ENCODE measurements at regions not wholly inside any gene's neighbourhood (a gene's known extent, or its start where the extent isn't known, plus 50 kb on each side); places are given as distances from the start of the nearest gene placed in this dataset.

- Histone ChIP-seq H3K27me3 (replicated peaks in 1 of 7) (no peaks in the 10 kb centered on the region), H3K4me3 (no peak overlapping the region), H3K27ac (no peak overlapping the region), H3K9me3 (no peaks in the 10 kb centered on the region), H3K4me1 (peaks cover under 1 to 65% (median 21%) of the 10 kb centered on the region in 6 donors), H3K36me3 (no peaks in the 10 kb centered on the region)
- no peak for DNase-seq
- TF ChIP-seq CTCF (IDR thresholded peaks at IDR 0.05 in 8 of 11, conservative IDR thresholded peaks at IDR 0.05 in 3 of 11) (peak in 1 of 11 experiments; percentile 26), POLR2A (IDR thresholded peaks at IDR 0.05) (no peak), POLR2AphosphoS5 (IDR thresholded peaks at IDR 0.05) (no peak)
- 83 to 89% (median 86%) methylated on average over 8 of the region's 8 CpGs for WGBS, 5 donors
- intact Hi-C loops (cut with DNase I; ENCODE audit: low total_unique reads) = no loop called here
These were observed 151.5 kb downstream of the CCDC34 start for GRCh38 chr11:27211370-27212127.

GRCh38 chr11:27210531-27210930, 152.5 kb downstream of the CCDC34 start:
- H3K27me3 ChIP-seq (replicated peaks in 1 of 7) = no peaks in the 10 kb centered on the region
- H3K4me1 ChIP-seq = peaks cover 0 to 66% (median 18%) of the 10 kb centered on the region in 6 donors
- TF ChIP-seq POLR2AphosphoS5 (IDR thresholded peaks at IDR 0.05) (no peak), CTCF (IDR thresholded peaks at IDR 0.05 in 8 of 11, conservative IDR thresholded peaks at IDR 0.05 in 3 of 11) (no peak), POLR2A (IDR thresholded peaks at IDR 0.05) (no peak)
- no peak overlapping the region for H3K4me3 ChIP-seq
- 57 to 78% (median 67%) methylated on average over 5 of the region's 5 CpGs for WGBS, 5 donors
- no peaks in the 10 kb centered on the region for H3K36me3 ChIP-seq
- H3K27ac ChIP-seq = no peak overlapping the region
- DNase-seq = no peak
- intact Hi-C loops (cut with DNase I; ENCODE audit: low total_unique reads) = no loop called here
- no peaks in the 10 kb centered on the region for H3K9me3 ChIP-seq

GRCh38 chr11:27209562-27210005, 153.4 kb downstream of the CCDC34 start:
- Histone ChIP-seq H3K4me1 (peaks cover 0 to 65% (median 16%) of the 10 kb centered on the region in 6 donors), H3K4me3 (no peak overlapping the region), H3K27ac (no peak overlapping the region), H3K27me3 (replicated peaks in 1 of 7) (no peaks in the 10 kb centered on the region), H3K9me3 (no peaks in the 10 kb centered on the region), H3K36me3 (no peaks in the 10 kb centered on the region)
- TF ChIP-seq POLR2AphosphoS5 (IDR thresholded peaks at IDR 0.05) (no peak), POLR2A (IDR thresholded peaks at IDR 0.05) (no peak), CTCF (IDR thresholded peaks at IDR 0.05 in 8 of 11, conservative IDR thresholded peaks at IDR 0.05 in 3 of 11) (no peak)
- intact Hi-C loops (cut with DNase I; ENCODE audit: low total_unique reads) = no loop called here
- DNase-seq = no peak

GRCh38 chr11:27208846-27209245, 154.2 kb downstream of the CCDC34 start:
- H3K9me3 ChIP-seq = no peaks in the 10 kb centered on the region
- peaks cover 0 to 65% (median 13%) of the 10 kb centered on the region in 6 donors for H3K4me1 ChIP-seq
- intact Hi-C loops (cut with DNase I; ENCODE audit: low total_unique reads) = no loop called here
- no peak for DNase-seq
- H3K36me3 ChIP-seq = no peaks in the 10 kb centered on the region
- TF ChIP-seq POLR2A (IDR thresholded peaks at IDR 0.05) (no peak), CTCF (IDR thresholded peaks at IDR 0.05 in 8 of 11, conservative IDR thresholded peaks at IDR 0.05 in 3 of 11) (no peak), POLR2AphosphoS5 (IDR thresholded peaks at IDR 0.05) (no peak)
- H3K27ac ChIP-seq = no peak overlapping the region
- no peak overlapping the region for H3K4me3 ChIP-seq
- WGBS, 5 donors = 72 to 86% (median 81%) methylated on average over 3 of the region's 3 CpGs
- H3K27me3 ChIP-seq (replicated peaks in 1 of 7) = no peaks in the 10 kb centered on the region
